Psoas muscle (tissue), 7 donors: ENCODE measurements at regions not wholly inside any gene's neighbourhood (a gene's known extent, or its start where the extent isn't known, plus 50 kb on each side); places are given as distances from the start of the nearest gene placed in this dataset.

Source experiments
- ATAC-seq, 4 donors: fragments of 200-7000 bp; cut with Tn5 transposase; one replicate each; pipeline ENCODE4 v1.9.1; 2020; ENCODE audit warnings: moderate library complexity in 3 of 4, mild to moderate bottlenecking in 2 of 4
- DNase-seq, 2 donors: peaks; one replicate each; pipeline ENCODE4 v3.0.0-alpha.2; 2020
- H3K27ac ChIP-seq: fragments of 200-600 bp; one replicate; pipeline ENCODE4 v1.8.0; 2022
- H3K27me3 ChIP-seq, 3 donors: fragments of 200-600 bp in 1 of 3; one replicate each; pipeline versions ENCODE4 v1.6.1 to v1.8.0; 2013 to 2022; ENCODE audit warnings: low read length in 2 of 3, mild to moderate bottlenecking in 2 of 3, moderate library complexity in 1 of 3; ENCODE audit not compliant: insufficient read depth in 3 of 3
- H3K36me3 ChIP-seq, 2 donors: fragments of 200-600 bp in 1 of 2; one replicate each; pipeline versions ENCODE4 v1.6.1 to v1.8.0; 2013 to 2022; ENCODE audit warnings: low read depth in 1 of 2, mild to moderate bottlenecking in 1 of 2, moderate library complexity in 1 of 2; ENCODE audit not compliant: insufficient read depth in 1 of 2
- H3K4me1 ChIP-seq: fragments of 200-600 bp; one replicate; pipeline ENCODE4 v1.8.0; 2022
- H3K4me3 ChIP-seq: fragments of 200-600 bp; one replicate; pipeline ENCODE4 v1.8.0; 2022; ENCODE audit warnings: mild to moderate bottlenecking
- H3K9me3 ChIP-seq: fragments of 200-600 bp; one replicate; pipeline ENCODE4 v1.8.0; 2022
- WGBS, 3 donors: extraction: QIAGEN DNeasy Blood & Tissue Kit; methylation state at CpG; one replicate each; pipeline versions ENCODE4 v1.1.6 to v1.1.7; 2013; 5-methylcytosine and 5-hydroxymethylcytosine counted together
- intact Hi-C, 2 donors: fragments of 100-400 bp; cut with DNase I; formaldehyde crosslinking; loops; one replicate each; pipeline versions ENCODE4 v1.11.0 to v1.14.2; 2022
- TF ChIP-seq, protein P1 (sequence below): fragments of 200-600 bp; IDR thresholded peaks from one replicate; pipeline ENCODE4 v1.8.0; 2022; ENCODE audit warnings: antibody characterized with exemption
- donor health status: healthy with polysubstance abuse.
- donor health status: DM: no; HTN: no; CAD: no; lungs with moderate emphysema.
- donor health status: Bipolar disorder and iron deficiency.
- donor health status: healthy.
- donor health status: DM: yes; HTN: yes; CAD: no.
- donor health status: DM: no; HTN: no; CAD: no.
- donor health status: DM: yes; HTN: yes; CAD: no.

GRCh38 chr2:866887-867286 lies 83.8 kb upstream of the SNTG2 start:
- no peaks in the 10 kb centered on the region for H3K9me3 ChIP-seq
- intact Hi-C loops, result no loop called here
- H3K36me3 ChIP-seq, result no peaks in the 10 kb centered on the region
- no peaks in the 10 kb centered on the region for H3K4me1 ChIP-seq
- no peak overlapping the region for H3K4me3 ChIP-seq
- no peak overlapping the region for H3K27ac ChIP-seq
- no peak for DNase-seq
- 46 to 54% (median 52%) methylated on average over 6 of the region's 6 CpGs for WGBS, 3 donors
- H3K27me3 ChIP-seq, result peaks cover 0 to 12% (median 11%) of the 10 kb centered on the region in 3 donors
- TF ChIP-seq, protein P1, sequence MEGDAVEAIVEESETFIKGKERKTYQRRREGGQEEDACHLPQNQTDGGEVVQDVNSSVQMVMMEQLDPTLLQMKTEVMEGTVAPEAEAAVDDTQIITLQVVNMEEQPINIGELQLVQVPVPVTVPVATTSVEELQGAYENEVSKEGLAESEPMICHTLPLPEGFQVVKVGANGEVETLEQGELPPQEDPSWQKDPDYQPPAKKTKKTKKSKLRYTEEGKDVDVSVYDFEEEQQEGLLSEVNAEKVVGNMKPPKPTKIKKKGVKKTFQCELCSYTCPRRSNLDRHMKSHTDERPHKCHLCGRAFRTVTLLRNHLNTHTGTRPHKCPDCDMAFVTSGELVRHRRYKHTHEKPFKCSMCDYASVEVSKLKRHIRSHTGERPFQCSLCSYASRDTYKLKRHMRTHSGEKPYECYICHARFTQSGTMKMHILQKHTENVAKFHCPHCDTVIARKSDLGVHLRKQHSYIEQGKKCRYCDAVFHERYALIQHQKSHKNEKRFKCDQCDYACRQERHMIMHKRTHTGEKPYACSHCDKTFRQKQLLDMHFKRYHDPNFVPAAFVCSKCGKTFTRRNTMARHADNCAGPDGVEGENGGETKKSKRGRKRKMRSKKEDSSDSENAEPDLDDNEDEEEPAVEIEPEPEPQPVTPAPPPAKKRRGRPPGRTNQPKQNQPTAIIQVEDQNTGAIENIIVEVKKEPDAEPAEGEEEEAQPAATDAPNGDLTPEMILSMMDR, result no peak
- ATAC-seq, result no peak

DNA sequence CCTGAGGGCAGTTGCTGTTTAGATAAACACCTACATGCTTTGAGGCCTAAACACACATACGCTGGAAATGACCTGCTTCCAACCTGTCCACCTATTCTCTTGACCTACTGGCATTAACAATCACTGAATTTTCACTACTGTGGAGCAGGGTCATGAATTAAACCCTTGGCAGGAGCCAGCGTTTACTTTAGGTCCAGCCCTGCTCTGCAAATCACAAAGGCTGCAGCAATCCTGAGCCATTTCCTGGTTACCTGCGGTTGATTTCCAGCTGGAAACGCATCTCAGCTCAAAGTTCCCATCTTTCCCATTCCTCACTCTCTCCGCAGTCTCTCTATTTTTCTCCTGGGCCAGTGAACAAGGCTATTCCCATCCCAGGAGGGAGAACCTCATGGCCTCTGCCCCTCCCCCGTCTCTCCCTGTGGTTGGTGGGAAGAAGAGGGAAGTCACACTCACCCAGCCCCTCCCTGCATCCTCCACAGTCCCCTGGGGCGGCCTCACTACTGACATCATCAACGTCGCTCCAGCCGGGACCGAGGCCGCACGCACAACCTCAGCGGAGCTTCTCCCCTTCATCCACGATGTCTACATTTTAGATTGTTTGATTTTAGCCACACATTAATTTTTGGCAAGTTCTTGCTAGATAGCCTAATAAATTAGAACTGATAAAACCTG lies 84.5 kb upstream of the SNTG2 start:
- intact Hi-C loops, result no loop called here
- TF ChIP-seq, protein P1, result no peak
- H3K27ac ChIP-seq, result no peak overlapping the region
- 64 to 72% (median 70%) methylated on average over 15 of the region's 15 CpGs for WGBS, 3 donors
- ATAC-seq (no peak), DNase-seq (peak in 1 of 2 donors; percentile 57)
- no peaks in the 10 kb centered on the region for H3K4me1 ChIP-seq
- H3K9me3 ChIP-seq, result no peaks in the 10 kb centered on the region
- no peaks in the 10 kb centered on the region for H3K36me3 ChIP-seq
- peaks cover 0 to 12% (median 11%) of the 10 kb centered on the region in 3 donors for H3K27me3 ChIP-seq
- H3K4me3 ChIP-seq, result no peak overlapping the region

GRCh38 chr2:864501-865106 lies 86.0 kb upstream of the SNTG2 start:
- no peak for ATAC-seq
- WGBS, 3 donors, result 83 to 85% (median 84%) methylated on average over 15 to 16 of the region's 16 CpGs
- Histone ChIP-seq H3K4me1 (no peaks in the 10 kb centered on the region), H3K36me3 (no peaks in the 10 kb centered on the region), H3K27me3 (peaks cover 0 to 9% (median 4%) of the 10 kb centered on the region in 3 donors), H3K27ac (no peak overlapping the region), H3K9me3 (no peaks in the 10 kb centered on the region), H3K4me3 (no peak overlapping the region)
- no peak for DNase-seq
- TF ChIP-seq, protein P1, result no peak
- intact Hi-C loops, result no loop called here

DNA sequence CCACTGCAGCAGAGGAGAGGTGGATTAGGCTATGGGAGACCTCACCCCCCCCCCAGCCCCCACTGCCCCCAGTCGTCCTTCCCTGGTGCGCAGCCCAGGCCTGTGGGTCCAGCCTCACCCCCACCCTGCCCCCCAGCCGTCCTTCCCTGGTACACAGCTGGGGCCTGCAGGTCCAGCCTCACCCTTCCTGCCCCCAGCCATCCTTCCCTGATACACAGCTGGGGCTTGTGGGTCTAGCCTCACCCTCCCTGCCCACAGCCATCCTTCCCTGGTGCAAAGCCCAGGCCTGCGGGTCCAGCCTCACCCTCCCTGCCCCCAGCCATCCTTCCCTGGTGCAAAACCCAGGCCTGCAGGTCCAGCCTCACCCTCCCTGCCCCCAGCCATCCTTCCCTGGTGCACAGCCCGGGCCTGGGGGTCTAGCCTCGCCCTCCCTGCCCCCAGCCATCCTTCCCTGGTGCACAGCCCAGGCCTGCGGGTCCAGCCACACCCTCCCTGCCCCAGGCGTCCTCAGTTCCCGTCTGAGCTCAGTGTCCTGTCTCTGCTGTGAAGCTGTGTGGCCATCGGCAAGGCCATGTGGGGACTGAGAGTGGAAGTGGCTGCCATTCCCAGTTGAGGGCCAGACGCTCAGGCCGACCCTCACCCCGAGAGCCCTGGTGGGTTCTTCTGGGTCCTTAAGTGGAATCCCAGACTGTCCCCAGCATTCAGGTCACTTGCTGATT lies 86.8 kb upstream of the SNTG2 start:
- TF ChIP-seq, protein P1, result no peak
- 57 to 76% (median 72%) methylated on average over 10 to 13 of the region's 13 CpGs for WGBS, 3 donors
- Histone ChIP-seq H3K4me1 (no peaks in the 10 kb centered on the region), H3K27ac (no peak overlapping the region), H3K9me3 (no peaks in the 10 kb centered on the region), H3K4me3 (no peak overlapping the region), H3K36me3 (no peaks in the 10 kb centered on the region), H3K27me3 (peaks cover 0 to 9% (median 4%) of the 10 kb centered on the region in 3 donors)
- DNase-seq, result no peak
- intact Hi-C loops, result no loop called here
- ATAC-seq, result no peak
